ENCODE measurements at regions not wholly inside any gene's neighbourhood (a gene's known extent, or its start where the extent isn't known, plus 50 kb on each side); places are given as distances from the start of the nearest gene placed in this dataset.

GRCh38 chr2:150983314-150983897 is 278.3 kb downstream of the RBM43 start:
- DNase-seq (ENCODE audit: extremely low read depth, low read depth) = no peak

- DNase-seq (ENCODE audit: extremely low read depth, low read depth) = no peak
Measured at GRCh38 chr2:150981826-150982225, 279.8 kb downstream of the RBM43 start.

GRCh38 chr2:150978053-150978452 is 283.6 kb downstream of the RBM43 start:
- DNase-seq (ENCODE audit: extremely low read depth, low read depth) = no peak

GRCh38 chr2:150977296-150977695 is 284.4 kb downstream of the RBM43 start:
- DNase-seq (ENCODE audit: extremely low read depth, low read depth) = no peak

DNA sequence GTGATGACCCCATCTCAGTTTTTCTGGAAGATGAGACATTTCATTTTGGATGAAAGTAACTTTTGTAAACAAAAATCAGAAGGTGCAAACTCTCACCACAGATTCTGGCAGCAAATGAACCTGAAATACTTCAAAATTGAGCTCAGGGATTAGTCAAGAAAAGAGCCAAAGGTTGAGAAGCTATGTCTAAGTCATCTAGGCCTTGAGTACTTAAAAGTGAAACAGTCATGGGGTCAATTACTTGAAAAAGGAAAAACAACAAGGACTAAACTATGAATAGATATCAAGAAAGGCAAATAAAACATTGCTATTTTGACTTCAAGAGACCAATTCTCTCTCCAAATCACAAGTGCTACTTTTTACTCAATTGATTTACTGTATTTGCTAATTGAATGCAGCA is 285.1 kb downstream of the RBM43 start:
- DNase-seq (ENCODE audit: extremely low read depth, low read depth) = no peak

DNA sequence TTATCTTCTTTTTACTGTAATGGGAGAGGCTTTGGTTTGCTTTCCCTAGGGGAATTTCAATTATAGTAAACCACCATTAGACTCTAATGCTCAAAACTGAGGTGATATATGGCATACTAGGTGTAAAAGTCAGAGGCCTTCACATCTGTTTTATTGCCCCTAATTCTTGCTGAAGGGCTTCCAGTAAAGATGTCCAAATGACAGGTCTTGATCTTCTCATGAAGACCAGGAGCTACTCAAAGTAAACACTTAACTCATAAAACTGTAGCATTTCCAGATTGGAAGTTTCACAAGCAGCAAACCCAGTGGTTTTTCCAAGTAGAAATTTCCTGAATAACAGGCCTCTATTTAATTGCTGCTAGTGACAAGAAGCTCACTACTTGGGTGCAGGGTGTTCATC is 286.8 kb downstream of the RBM43 start:
- DNase-seq (ENCODE audit: extremely low read depth, low read depth) = no peak

DNA sequence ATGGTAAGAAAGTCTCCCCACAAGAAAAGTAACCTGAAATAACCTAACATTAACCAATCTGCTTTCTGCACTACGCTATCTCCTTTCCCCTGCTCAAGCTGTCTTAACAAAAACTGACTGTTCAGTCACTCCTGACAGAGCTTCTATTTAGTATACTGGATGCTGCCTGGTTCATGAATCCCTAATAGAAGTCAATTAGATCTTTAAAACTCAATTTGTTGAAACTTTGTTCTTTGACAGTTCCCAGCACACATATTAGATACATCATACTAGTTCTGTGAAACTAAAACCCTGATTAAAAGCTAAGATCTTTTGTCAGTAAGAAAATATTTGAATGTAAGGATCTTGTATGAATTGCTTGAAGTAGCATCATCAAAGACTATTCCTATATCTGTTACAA is 287.4 kb downstream of the RBM43 start:
- DNase-seq (ENCODE audit: extremely low read depth, low read depth) = no peak

- no peak for DNase-seq (ENCODE audit: extremely low read depth, low read depth)
Measured at GRCh38 chr2:150971910-150972309, 289.8 kb downstream of the RBM43 start.

- DNase-seq (ENCODE audit: extremely low read depth, low read depth) = no peak
Measured at GRCh38 chr2:150963336-150963735, 298.3 kb downstream of the RBM43 start.

DNA sequence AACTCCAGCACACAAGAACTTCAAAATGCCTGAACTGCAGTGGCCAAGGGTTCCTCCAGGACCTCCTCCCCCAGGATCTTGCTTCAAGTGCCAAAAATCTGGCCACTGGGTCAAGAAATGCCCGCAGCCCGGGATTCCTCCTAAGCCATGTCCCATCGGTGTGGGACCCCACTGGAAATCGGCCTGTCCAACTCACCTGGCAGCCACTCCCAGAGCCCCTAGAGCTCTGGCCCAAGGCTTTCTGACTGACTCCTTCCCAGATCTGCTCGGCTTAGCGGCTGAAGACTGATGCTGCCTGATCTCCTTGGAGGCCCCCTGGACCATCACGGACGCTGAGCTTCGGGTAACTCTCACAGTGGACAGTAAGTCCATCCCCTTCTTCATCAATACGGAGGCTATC is 306.4 kb downstream of the RBM43 start:
- DNase-seq (ENCODE audit: extremely low read depth, low read depth) = no peak

GRCh38 chr2:150946831-150947230 is 314.8 kb downstream of the RBM43 start:
- no peak for DNase-seq (ENCODE audit: extremely low read depth, low read depth)

DNA sequence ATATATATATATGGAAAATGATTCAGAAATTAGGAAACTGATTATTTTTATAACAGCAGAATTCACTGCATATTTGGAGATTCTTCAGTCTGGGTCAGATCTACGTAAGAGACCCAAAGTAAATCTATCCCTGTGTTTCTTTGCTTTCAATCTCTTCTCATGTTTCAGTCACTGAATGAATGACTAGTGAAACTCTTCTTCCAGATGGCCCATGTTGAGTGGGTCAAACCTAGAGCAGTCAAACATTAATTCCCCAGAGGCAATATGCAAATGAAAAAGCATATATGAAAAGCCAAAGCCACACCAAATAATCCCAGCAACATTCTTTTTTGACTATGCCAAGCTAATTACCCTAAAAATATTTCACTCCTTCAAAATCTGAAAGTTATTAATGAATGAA is 317.3 kb downstream of the RBM43 start:
- DNase-seq (ENCODE audit: extremely low read depth, low read depth) = no peak

- DNase-seq (ENCODE audit: extremely low read depth, low read depth) = no peak
Measured at GRCh38 chr2:150939087-150939486, 322.6 kb downstream of the RBM43 start.

GRCh38 chr2:150938527-150938926 is 323.1 kb downstream of the RBM43 start:
- no peak for DNase-seq (ENCODE audit: extremely low read depth, low read depth)

GRCh38 chr2:150937030-150937429 is 324.6 kb downstream of the RBM43 start:
- DNase-seq (ENCODE audit: extremely low read depth, low read depth) = no peak

GRCh38 chr2:150931451-150931850 is 330.2 kb downstream of the RBM43 start:
- DNase-seq (ENCODE audit: extremely low read depth, low read depth) = no peak

- DNase-seq (ENCODE audit: extremely low read depth, low read depth) = no peak
Measured at GRCh38 chr2:150925611-150926010, 336.1 kb downstream of the RBM43 start.

GRCh38 chr2:150924878-150925277 is 336.8 kb downstream of the RBM43 start:
- DNase-seq (ENCODE audit: extremely low read depth, low read depth) = no peak

GRCh38 chr2:150919901-150920300 is 341.8 kb downstream of the RBM43 start:
- DNase-seq (ENCODE audit: extremely low read depth, low read depth) = no peak

DNA sequence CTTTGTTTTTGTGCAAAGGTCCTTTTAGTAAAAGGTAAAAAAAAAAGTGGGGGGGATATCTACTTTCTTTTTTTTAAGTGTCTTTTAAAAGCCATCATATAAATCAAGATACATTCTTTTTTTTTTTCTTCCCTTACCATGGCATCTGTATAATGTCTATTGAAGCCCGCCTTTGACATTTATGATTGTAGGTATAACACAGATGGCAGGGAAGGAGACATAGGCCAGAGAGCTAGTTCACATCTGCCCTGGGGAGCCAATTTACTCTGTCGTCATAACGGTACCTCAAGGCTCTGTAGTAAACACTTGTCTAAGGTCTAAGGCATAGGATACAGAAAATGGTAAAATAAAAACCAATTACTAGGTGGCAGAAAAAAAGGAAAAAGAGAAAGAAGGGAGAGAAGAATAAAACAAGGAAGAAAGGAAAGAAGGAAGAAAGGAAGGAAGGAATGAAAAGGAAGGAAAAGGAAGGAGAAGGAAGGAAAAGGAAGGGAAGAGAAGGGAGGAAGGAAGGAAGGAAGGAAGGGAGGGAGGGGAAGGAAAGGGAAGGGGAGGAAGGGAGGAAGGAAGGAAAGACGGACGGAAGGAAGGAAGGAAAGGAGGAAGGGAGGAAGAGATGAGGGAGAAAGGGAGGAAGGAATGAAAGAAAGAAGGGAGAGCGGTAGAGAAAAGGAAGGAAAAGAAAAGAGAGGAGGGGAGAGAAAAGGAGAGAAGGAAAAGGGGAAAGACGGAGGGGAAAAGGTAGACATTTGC is 343.5 kb downstream of the RBM43 start:
- DNase-seq (ENCODE audit: extremely low read depth, low read depth) = no peak

DNA sequence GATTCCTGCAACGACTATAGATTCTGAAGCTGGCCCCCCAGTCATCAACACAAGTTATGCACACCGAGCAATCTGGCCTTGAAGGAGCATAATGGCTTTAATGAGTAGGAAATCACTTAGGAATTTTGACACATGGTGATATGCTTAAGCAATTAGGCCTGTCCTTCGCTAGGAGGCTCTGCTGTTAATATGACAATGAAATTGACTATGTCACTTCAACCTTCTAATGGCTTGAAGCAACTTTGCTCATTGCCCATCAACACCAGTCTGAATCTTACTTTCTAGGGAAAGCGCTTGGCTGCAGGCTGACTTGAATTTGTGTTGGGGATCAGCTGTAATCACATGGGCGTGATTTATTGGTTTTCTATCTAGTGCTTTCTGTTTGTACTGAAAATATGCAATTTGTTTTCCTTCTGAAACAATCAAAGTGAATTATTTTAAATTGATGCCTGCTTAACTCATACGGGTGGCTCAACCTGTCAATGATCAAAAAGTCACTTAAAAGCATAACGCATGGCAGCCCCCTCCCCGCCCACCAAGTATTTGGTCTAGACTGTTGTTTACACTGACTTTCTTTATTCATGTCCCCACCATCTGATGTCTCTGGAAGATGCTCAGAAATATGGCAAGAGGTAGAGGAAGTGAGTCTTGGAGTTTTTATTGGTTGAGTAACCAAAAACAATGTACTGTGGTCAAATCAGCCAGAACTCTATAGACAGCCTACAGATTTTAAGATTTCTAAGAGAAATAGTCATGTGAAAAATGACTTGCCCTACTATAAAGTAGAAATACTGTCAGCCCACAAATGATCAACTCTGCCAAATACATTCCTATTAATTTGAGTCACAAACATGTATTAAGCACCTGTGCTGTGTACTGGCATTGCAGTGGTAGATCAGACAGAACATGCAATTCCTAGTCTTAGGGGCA is 344.9 kb downstream of the RBM43 start:
- DNase-seq (ENCODE audit: extremely low read depth, low read depth) = no peak
